ENCODE measurements at regions not wholly inside any gene's neighbourhood (a gene's known extent, or its start where the extent isn't known, plus 50 kb on each side); places are given as distances from the start of the nearest gene placed in this dataset.
"Not testable (repeated sequence)": the region's sequence is repeated elsewhere in the genome, so short reads cannot be mapped to it uniquely, and the experiment has no call there.

DNA sequence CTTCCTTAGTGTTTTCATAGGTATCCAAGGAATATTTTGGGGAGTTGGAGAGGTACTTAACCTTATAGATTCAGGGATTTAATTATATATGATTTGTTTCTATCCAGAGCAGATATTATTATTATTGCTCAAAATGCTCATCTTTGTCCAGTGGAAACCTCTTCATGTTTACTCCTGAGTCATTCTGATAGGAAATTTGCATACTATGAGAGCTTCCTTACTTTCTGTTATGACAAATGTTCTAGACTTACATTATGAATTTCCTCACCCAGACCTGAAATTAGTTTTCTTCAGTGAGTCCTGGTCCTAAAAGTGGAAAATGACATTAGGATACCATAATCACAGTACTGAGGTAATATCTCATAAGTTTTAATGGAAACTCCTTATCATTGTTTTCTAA, 57.5 kb upstream of the PLPPR5 start:
- no peak for DNase-seq (ENCODE audit: low read depth in 3 of 3, low spot score in 2 of 3)

DNA sequence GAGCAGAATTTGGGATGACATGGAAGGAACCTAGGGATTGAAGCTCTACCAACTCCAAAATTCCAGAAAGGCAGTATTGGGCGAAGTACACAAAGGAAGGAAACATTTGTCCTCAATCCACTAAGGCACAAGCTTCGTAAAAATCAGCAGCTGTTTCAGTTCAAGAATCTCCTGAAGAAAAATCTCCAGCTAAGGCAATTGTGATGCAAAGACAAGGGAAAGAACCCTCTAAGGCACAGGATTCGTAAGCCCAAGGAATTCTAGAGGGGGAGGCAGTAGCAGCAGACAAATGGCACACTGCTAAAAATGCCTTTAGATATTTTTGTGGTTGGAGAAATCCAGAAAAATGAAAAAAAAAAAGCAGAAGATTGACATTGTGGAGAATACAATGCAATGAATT, 64.5 kb upstream of the PLPPR5 start:
- no peak for DNase-seq (ENCODE audit: low read depth in 3 of 3, low spot score in 2 of 3)

DNA sequence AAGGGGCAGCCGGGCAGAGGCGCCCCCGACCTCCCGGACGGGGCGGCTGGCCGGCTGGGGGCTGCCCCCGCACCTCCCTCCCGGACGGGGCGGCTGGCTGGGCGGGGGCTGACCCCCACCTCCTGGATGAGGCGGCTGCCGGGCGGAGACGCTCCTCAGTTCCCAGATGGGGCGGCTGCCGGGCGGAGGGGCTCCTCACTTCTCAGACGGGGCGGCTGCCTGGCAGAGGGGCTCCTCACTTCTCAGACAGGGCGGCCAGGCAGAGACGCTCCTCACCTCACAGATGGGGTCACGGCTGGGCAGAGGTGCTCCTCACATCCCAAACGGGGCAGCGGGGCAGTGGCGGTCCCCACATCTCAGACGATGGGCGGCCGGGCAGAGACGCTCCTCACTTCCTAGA, 73.9 kb upstream of the PLPPR5 start:
- DNase-seq (ENCODE audit: low read depth in 3 of 3, low spot score in 2 of 3) = not testable (repeated sequence)

DNA sequence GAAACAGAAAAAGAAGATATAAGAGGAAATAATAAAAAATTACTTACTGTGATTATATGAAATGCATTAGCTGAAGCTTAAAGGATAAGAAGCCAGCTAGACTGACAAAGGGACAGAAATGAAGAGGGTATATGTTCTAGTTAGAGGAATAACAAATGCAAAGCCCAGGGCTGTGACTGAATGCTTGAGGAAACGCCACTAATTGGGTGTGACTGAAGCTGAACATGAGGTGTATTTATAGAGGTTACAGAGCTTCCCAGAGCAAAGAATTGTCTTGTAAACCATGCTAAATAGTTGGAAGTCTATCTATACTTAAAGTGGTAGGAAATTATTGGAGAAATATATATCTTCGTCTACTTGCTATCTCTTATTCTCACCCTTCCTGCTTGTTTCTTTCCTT, 77.7 kb upstream of the PLPPR5 start:
- no peak for DNase-seq (ENCODE audit: low read depth in 3 of 3, low spot score in 2 of 3)

DNA sequence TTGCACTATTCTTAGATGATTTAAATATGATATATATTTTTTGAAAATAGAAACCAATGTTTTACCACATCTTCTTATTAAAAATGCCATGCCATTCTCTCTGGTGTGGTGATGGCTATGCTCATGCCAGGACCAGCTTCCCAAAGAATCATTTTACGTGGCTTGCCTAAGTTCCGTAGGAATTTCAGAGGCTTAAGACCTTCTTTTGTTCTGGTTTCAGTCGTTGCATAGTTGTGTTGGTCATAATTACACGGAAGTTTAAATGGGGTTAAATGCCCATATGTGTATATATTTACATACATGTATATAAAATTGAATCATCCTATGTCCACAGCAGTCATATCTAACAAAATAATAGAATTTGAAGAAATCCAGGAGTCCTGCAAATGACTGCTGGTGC, 78.7 kb upstream of the PLPPR5 start:
- no peak for DNase-seq (ENCODE audit: low read depth in 3 of 3, low spot score in 2 of 3)

DNA sequence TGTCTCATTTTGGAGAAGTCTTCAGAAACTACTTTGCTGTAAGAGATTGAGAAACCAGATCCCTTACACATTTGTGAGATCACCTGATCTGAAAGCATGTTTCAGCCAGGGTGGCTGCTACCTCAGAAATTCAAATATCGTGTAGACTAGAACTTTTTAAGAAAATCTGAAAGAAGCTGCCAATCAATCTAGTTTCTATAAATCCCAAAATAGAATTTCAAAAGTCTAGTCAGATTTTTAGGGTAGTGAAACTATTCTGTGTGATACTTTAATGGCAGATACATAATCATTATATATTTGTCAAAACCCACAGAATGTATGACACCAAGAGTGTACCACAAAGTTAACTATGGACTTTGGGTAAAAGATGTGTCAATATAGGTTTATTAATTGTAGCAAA, 79.9 kb upstream of the PLPPR5 start:
- no peak for DNase-seq (ENCODE audit: low read depth in 3 of 3, low spot score in 2 of 3)

DNA sequence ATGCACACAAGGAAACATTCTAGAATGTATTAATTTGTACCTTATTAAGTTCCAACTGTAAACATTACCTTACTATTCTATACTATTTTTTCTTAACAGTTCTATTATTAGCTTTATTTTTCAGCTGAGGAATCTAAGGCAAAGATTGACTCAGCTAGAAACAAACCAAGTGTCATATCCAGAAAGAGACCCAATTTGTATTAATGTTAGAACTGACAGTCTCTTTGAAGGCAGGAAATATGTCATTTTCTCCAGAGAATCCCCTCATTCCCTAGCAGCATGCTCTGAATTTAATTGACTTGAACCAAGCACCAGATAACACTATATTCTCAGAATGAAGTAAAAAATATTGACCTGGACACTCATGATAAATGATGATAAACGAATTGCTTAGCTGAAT, 81.4 kb upstream of the PLPPR5 start:
- DNase-seq (ENCODE audit: low read depth in 3 of 3, low spot score in 2 of 3) = no peak

DNA sequence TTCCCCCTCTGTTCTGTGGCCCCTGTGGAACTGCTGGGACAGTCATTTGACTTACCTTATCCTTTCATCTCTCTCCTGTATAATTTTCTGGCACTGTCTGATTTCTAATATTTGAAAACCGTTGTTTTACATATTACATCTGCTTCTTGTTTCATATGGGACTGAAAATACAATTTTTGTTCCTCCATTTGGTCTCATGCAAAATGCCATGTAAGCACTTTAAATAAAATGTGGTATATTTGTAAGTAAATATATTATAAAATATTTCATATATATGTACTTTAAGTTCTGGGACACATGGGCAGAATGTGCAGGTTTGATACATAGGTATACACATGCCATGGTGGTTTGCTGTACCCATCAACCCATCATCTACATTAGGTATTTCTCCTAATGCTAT, 93.9 kb upstream of the PLPPR5 start:
- DNase-seq (ENCODE audit: low read depth in 3 of 3, low spot score in 2 of 3) = no peak

DNA sequence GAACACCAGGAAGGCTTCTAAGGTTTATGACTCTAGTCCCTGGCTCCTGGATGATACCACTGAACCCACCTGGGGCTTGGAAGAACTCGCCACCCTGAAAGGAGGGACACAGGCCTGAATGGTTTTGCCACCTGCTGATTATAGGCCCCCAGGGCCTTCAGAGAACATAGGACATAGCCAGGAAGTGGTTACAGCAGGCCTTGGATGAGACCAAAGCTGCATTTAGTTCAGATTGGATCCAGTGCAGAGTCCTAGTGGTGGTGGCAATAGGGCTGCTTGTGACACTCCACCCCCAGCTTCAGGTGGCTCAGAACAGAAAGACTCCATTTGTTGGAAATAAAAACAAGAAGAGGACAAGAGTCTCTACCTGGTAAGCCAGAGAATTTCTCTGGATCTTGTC, 101.6 kb upstream of the PLPPR5 start:
- no peak for DNase-seq (ENCODE audit: low read depth in 3 of 3, low spot score in 2 of 3)

DNA sequence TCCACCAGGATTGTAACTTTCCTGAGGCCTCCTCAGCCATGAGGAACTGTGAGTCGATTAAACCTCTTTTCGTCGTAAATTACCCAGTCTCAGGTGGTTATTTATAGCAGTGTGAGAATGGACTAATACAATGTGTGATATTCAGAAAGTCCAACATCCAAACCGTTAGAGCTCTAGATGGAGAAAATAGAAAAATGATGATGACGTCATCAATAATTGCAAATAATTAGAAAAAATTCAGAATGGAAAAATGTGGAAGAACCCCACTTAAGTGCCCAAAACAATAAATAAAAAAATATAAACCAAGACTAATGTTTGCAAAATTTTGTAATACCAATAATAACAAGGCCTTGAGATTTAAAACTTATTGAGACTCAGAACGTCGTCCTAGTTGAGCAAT, 103.0 kb upstream of the PLPPR5 start:
- DNase-seq (ENCODE audit: low read depth in 3 of 3, low spot score in 2 of 3) = no peak

DNA sequence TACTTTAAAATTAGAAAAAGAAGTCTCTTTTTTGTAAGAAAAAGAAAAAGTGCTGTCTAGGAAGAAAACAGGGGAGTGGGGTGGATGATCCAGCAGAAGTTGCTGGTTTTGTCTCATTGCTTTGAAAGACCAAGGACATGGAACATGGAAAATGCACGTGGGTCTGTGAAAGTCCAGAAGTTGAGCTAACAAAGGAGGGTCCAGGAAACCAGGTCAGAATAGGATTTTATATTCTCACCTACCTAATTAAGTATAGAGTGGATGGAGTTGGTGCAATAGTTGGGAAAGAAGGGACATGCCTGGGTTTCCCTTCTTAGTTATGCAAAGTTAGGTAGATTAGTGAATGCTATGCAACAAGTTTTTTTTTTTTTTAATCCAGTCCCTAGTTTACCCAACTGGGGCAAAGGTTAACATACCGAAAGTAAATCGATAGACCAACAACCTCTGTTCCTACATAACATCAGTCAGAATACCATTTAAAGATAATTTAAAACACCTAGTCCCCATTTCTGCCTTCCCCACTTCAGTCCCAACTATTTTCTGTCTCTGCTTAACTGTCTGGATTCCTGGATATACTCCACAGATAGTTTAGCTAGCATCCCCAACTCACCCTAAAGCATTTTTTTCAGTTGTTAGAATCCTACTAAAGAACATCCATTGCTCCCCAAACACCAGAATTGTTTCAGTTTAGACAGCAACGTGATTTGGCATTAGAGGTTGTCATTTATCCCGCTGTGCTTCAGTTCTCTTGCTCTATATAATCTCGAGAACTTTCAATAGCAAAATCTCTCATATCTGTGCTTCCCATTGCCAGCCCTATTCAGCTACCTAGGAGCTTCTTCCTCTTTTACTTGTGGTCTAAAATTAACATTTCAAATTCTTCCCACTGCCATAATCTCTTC, 105.7 kb upstream of the PLPPR5 start:
- DNase-seq (ENCODE audit: low read depth in 3 of 3, low spot score in 2 of 3) = no peak

DNA sequence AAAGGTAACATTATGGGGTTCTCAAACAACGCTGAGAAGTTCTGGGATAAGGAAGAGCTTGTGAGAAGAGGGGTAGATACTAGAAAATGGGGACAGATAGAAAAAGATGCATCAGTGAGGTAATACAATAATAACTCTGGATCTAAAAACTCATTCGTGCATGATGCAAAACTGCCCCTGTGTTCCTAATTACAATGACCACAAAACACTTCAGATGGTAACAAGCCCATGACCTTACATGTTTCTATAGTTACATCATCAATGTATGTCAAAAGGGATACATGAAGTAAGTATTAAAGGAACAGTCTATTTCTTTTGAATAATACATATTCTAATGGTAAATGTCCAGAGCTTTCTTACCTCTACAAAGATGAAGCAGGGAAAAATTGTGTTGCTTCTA, 110.6 kb upstream of the PLPPR5 start:
- DNase-seq (ENCODE audit: low read depth in 3 of 3, low spot score in 2 of 3) = no peak

DNA sequence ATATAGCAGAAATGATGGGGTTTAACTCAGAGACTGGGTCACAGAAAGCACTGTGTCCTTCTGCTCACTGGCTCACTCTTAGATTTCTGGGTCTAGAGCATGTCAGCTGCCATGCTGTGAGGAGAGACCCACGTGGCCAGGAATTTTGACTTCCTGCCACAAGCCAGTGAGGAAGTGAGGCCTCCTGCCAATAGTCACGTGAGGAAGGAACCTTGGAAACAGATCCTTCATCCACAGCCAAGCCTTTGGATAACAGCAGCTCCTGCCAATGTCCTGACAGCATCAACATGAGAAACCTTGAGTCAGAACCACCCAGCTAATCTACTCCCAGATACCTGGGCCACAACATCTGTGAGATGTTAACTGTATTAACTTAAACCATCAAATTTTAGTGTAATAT, 114.5 kb upstream of the PLPPR5 start:
- DNase-seq (ENCODE audit: low read depth in 3 of 3, low spot score in 2 of 3) = no peak

DNA sequence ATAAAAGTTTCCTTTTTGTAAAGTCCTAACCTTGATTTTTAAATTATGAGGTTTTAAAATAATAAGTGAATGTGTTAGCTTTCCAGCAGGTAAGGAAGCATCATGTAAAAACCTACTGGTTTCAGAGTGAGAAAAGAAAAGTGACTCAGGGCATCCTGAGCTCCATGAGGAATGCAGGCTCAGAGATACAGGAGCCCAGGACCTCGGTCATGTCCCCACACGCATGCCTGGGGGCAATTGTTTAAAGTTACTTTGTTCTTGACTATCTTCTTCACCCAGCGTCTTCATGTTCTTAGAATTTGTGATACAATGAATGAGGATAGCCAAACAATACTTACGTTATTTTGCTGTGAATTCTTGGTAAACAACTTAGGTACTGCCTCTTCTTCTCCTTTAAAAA, 117.4 kb upstream of the PLPPR5 start:
- no peak for DNase-seq (ENCODE audit: low read depth in 3 of 3, low spot score in 2 of 3)

DNA sequence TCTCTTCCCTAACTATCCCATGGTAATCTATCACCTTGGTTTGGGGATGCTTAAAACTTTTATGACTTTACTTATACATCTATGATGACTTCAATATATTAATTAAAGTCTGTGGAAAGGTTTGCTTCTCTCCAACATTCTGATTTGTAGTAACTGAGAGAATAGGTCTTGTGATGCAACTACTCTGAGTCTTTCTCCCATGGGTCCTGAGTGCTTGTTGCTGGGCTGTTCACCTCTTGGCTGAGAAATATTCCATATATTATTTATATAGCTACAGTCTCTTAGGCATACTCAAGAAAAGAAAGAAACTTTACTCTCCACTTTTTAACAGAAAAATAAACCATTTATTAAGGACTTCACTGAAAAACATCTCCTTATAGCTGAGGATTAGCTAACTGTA, 119.3 kb upstream of the PLPPR5 start:
- DNase-seq (ENCODE audit: low read depth in 3 of 3, low spot score in 2 of 3) = no peak

DNA sequence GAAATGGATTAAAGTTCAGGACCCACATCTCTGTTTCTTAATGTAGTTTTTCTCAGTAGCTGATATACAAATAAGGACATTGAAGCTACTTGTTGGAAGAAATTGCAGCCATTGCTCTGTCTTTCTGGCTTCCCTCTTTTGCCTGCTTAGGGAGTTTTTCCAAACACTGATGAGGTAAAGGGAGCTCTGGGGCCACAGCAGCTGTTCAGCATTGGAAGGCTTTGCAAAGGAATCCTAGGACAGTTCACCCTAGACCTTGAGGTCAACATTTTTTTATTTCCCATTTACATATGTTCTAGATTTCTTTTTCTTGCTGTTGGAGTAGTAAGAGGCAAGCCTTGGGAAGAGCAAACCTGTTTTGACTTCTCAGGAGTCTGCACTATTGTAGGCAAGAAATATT, 126.9 kb upstream of the PLPPR5 start:
- no peak for DNase-seq (ENCODE audit: low read depth in 3 of 3, low spot score in 2 of 3)

DNA sequence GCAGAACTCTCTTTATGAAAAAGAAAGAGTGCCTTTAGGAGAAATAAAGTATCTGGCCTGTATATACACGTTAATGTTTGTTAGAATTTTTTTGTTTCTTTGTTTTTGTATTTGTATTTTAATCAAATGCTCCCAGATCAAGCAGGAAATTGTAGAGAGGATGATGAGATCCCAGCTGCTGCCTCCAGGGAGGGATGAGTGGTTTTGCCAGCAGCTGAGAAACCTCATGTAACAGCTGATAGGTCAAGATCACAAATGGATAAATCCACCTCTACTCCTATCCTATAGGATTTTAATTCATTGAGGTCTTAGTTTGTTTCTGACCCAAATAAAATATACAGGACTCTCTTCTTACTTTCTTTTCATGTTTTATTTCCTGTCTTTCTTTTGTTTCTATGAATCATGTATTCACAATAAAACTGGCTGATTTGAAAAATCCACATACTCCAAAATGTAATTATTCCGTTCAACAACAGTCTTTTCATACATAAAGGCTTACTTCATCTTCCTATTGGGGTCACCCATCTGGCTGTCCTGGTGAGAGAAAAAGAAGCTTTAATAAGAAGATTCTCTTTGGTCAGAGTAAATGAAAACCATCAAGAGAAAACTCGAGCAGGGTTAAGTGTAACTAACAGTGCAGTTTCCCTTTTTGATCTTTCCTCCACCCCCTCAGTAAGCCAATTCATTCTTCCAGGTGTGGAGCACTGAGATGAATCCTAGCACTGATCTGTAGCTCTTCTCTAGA, 129.3 kb upstream of the PLPPR5 start:
- no peak for DNase-seq (ENCODE audit: low read depth in 3 of 3, low spot score in 2 of 3)

DNA sequence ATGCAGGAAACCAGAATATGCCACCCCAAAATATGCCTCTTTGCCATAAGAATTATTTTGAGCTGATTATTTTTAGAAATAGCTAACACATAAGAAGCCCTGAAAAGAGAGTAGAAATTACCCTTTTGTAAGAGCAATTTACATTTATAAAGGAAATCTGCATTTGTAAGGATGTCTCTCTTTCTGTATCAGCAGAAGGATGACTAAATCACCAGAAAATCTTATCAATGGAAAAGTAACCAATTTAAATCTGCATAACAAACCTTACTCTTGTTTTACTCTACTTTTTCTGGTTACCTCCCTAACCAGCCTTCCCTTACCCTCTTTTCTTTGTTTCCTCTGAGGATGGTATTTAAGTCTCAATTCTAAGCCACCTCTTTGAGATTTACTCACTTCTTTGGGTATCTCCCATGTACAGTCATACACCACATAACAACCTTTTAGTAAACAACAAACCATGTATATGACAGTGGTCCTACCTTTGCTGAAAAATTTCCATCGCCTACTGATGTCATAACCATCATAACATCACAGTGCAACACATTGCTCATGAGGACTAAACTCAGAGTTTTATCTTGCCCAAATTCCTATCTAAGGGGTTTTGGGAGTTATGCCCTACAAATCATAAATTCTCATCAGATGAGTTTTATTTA, 126.6 kb upstream of the PLPPR4 start:
- DNase-seq (ENCODE audit: low read depth in 3 of 3, low spot score in 2 of 3) = no peak

DNA sequence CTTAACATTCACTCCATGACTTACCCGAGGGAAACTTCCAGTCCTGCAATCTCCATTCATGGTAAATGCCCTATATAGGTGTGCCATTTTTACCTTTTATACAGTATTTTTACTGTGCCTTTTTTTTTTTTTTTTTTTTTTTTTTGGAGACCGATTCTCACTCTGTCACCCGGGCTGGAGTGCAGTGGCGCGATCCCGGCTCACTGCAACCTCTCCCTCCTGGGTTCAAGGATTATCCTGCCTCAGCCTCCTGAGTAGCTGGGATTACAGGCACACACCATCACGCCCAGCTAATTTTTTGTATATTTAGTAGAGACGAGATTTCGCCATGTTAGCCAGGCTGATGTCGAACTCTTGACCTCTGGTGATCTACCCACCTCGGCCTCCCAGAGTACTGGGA, 124.4 kb upstream of the PLPPR4 start:
- no peak for DNase-seq (ENCODE audit: low read depth in 3 of 3, low spot score in 2 of 3)

DNA sequence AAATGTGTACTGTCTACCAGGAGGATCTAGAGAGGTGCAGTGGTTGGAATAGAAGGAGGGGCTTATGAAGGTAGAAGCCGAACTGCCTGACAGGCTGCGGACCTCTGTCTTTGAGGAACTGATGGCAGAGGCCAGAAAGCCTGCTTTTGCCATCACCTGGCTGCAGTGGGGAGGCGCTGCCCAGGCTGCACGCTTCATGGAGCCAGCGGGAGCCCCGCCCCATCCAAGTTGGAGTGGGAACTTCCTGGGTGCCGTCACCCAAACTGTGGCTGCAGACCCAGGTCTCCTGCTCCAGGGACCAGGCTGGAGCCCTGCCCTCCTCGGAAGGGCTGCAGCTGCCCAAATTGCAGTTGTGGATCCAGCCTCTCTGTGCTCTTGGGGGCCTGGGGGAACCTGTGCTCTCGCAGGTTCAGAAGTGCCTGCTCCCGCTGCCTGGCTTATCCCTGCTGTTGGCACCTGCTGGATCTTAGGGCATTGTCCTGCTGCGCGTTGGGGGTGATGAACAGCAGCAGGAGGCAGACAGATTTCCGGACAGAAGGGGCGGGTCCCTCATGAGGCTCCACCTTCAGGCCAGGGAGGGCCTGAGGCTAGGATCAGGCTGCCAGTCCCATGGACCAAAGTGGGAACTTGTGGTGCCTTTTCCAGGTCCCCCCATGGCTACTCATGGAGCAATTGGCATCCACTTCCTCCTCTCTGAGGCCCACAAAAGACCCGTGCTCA, 118.0 kb upstream of the PLPPR4 start:
- no peak for DNase-seq (ENCODE audit: low read depth in 3 of 3, low spot score in 2 of 3)

DNA sequence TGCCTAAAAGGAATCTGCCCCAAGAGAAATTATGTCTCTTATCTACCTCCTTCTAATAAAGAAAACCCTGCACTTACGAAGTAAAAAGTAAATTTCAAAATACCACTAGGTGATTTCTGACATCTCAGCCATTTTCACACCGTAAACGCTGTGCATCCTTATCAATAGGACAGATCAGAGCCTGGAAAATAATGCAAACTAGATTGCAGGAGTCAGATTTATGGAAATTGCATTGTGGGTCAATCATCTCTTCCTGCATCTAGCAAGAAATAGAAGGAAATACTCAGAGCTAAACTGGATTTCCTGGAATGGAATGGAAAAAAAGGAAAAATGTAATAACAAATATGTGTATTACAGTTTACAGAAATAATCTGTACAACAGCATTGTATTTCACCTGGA, 114.3 kb upstream of the PLPPR4 start:
- DNase-seq (ENCODE audit: low read depth in 3 of 3, low spot score in 2 of 3) = no peak
